ENCODE measurements at regions not wholly inside any gene's neighbourhood (a gene's known extent, or its start where the extent isn't known, plus 50 kb on each side); places are given as distances from the start of the nearest gene placed in this dataset.

GRCh38 chr2:4324531-4324930, 621.2 kb downstream of the DCDC2C start:
- TF ChIP-seq CTCF (IDR thresholded peaks at IDR 0.05) (no peak), ZFX (IDR thresholded peaks at IDR 0.05; ENCODE audit: borderline replicate concordance) (no peak)
